ENCODE measurements at regions not wholly inside any gene's neighbourhood (a gene's known extent, or its start where the extent isn't known, plus 50 kb on each side); places are given as distances from the start of the nearest gene placed in this dataset.

DNA sequence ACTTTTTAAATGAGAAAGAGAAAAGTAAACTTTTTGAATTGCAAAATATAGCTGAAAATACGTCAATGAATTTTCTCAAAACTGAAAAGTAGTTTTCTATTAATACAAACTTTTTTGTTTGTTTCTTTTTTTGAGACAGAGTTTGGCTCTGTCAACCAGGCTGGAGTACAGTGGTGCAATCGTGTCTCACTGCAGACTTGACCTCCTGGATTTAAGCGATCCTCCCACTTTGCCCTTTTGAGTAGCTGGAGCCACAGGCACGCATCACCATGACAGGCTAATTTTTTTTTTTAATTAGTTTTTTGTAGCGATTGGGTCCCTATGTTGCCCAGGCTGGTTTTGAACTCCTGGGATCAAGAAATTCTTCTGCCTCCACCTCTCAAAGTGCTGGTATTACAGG lies 610.4 kb downstream of the ELAVL2 start:
- no peak for FAIRE-seq
- TF ChIP-seq, protein P1, sequence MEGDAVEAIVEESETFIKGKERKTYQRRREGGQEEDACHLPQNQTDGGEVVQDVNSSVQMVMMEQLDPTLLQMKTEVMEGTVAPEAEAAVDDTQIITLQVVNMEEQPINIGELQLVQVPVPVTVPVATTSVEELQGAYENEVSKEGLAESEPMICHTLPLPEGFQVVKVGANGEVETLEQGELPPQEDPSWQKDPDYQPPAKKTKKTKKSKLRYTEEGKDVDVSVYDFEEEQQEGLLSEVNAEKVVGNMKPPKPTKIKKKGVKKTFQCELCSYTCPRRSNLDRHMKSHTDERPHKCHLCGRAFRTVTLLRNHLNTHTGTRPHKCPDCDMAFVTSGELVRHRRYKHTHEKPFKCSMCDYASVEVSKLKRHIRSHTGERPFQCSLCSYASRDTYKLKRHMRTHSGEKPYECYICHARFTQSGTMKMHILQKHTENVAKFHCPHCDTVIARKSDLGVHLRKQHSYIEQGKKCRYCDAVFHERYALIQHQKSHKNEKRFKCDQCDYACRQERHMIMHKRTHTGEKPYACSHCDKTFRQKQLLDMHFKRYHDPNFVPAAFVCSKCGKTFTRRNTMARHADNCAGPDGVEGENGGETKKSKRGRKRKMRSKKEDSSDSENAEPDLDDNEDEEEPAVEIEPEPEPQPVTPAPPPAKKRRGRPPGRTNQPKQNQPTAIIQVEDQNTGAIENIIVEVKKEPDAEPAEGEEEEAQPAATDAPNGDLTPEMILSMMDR (IDR thresholded peaks at IDR 0.05; ENCODE audit: insufficient read depth, missing control alignments): no peak

DNA sequence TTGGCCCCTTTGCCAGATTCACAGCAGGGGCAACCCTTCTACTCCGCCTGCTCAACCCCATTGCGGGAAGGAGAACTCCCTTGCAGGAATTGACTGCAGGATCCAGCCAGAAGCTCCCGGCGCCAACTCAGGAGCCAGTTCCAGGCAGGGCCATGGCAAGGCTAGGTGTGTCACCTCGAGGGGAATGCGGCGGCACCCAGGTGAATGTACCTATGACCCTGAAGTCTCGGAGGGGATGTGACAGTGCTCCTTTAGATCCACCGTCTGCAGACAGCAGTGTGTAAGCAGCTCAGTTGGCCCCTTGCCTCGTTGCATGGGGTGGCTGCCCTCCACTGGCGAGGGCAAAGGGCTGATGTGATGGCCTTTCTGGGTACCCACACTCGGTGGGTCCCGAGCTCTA lies 606.6 kb downstream of the ELAVL2 start:
- TF ChIP-seq, protein P1 (IDR thresholded peaks at IDR 0.05; ENCODE audit: insufficient read depth, missing control alignments): no peak
- FAIRE-seq (no peak), DNase-seq (ENCODE audit: insufficient read length, low spot score) (no peak)

More for the DNA sequence above, 610.4 kb downstream of the ELAVL2 start:
- no peak for DNase-seq (ENCODE audit: insufficient read length, low spot score)

DNA sequence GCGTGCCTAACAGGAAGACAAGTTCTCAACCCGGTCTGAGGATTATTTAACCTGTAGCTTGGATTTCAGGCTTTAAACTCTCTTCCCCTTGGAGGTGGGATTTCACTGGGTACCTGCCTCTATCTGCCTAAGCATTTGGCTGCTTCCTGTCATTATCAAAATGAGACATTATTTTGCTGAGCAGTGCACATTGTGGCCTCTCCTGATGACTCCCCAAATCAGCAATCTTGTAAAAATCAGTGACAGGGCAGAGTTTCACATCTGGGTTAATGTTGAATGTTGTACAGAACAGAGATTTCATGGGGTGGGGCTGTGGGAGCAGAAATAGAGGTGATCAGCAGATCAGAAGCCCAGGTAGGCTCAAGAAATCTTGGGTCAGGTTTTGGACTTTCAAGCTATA lies 605.9 kb downstream of the ELAVL2 start:
- FAIRE-seq (no peak), DNase-seq (ENCODE audit: insufficient read length, low spot score) (no peak)
- TF ChIP-seq, protein P1 (IDR thresholded peaks at IDR 0.05; ENCODE audit: insufficient read depth, missing control alignments): no peak

DNA sequence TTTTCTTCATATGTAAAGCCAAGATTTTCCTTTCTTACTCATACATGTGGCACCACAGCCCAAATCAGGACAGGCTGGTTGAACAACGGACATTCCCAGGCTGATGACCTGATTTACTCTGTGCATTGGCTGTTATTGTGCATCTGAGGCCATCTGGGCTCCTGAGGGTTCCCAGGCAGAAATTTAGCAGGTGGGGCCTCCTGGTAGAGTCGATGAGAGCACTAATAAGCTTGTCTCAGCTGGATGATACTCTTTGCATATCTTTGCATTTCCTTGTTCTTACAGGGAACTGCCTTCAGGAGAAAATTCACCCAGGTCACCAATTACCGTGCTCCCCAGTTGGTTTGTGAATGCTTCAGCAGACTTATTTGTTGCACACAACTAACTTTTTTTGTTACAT lies 605.1 kb downstream of the ELAVL2 start:
- FAIRE-seq (no peak), DNase-seq (ENCODE audit: insufficient read length, low spot score) (no peak)

DNA sequence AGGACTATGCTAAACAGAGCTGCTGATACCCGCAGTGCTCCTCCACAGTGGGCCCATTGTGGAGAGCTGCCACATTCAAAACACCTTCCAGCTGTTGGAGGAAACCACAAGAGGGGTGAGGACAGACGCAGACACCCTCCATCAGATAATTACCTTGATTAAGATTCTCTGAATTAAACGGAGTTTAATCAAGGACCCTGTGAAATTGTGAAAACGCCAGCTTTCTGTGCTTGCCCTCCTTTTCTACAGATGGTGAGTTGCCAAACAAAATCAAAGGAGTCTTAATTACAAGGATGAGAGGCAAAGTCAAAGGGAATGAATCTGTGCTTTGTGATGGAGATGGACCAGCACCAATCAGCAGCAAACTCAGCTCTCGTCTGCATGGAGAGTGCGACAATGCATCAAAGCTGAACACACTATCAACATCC lies 596.1 kb downstream of the ELAVL2 start:
- DNase-seq (ENCODE audit: insufficient read length, low spot score) (no peak), FAIRE-seq (no peak)
- TF ChIP-seq, protein P1 (IDR thresholded peaks at IDR 0.05; ENCODE audit: insufficient read depth, missing control alignments): no peak

More for the DNA sequence above, 605.1 kb downstream of the ELAVL2 start:
- TF ChIP-seq, protein P1 (IDR thresholded peaks at IDR 0.05; ENCODE audit: insufficient read depth, missing control alignments): no peak

DNA sequence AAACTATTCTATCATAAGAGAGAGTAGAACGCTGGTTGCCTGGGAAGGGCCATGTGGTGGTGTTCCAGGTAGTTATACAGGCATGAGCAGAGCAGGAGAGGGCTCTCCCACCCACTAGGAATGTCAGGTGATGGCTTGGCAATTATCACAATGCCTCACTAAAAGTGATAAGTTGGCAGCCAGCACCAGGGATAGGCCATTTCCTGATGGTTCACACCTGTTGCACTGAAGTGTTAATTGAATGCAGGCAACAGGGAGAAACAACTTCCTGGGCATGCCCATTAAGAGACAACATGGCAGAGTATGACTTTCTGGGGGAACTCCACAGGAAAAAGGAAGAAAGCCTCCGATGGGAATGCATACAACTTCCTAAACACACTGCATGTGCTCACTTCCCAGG lies 593.2 kb downstream of the ELAVL2 start:
- TF ChIP-seq, protein P1 (IDR thresholded peaks at IDR 0.05; ENCODE audit: insufficient read depth, missing control alignments): no peak
- FAIRE-seq (no peak), DNase-seq (ENCODE audit: insufficient read length, low spot score) (no peak)

DNA sequence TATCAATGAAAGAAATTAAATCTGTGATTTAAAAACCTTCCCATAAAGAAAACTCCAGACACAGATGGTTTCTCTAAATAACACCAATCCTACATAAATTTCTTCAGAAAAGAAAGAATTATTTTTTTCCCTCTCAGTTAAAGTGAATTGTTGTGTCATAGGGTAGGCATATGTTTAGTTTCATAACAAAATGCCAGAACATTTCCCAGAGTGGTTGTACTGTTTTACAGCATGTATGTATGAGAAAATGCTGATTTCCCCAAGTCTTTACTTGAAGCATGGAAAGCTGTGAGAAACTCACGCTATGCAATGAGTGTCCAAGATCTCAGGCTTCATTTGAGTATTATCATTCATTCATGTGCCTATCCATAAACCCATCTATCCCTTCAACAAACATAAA lies 582.5 kb downstream of the ELAVL2 start:
- FAIRE-seq (no peak), DNase-seq (ENCODE audit: insufficient read length, low spot score) (no peak)

More for the DNA sequence above, 582.5 kb downstream of the ELAVL2 start:
- TF ChIP-seq, protein P1 (IDR thresholded peaks at IDR 0.05; ENCODE audit: insufficient read depth, missing control alignments): no peak

All from D721Med (cell line).